GM12873 (cell line): ENCODE measurements at regions not wholly inside any gene's neighbourhood (a gene's known extent, or its start where the extent isn't known, plus 50 kb on each side); places are given as distances from the start of the nearest gene placed in this dataset.

Experiments used
- TF ChIP-seq, protein P1 (sequence below): IDR thresholded peaks from 2 replicates; pipeline ENCODE4 v1.5.1; 2012; ENCODE audit warnings: low read depth, mild to moderate bottlenecking, moderate library complexity, low read length, control low read depth; ENCODE audit not compliant: insufficient read depth; ENCODE audit errors: missing control alignments

DNA sequence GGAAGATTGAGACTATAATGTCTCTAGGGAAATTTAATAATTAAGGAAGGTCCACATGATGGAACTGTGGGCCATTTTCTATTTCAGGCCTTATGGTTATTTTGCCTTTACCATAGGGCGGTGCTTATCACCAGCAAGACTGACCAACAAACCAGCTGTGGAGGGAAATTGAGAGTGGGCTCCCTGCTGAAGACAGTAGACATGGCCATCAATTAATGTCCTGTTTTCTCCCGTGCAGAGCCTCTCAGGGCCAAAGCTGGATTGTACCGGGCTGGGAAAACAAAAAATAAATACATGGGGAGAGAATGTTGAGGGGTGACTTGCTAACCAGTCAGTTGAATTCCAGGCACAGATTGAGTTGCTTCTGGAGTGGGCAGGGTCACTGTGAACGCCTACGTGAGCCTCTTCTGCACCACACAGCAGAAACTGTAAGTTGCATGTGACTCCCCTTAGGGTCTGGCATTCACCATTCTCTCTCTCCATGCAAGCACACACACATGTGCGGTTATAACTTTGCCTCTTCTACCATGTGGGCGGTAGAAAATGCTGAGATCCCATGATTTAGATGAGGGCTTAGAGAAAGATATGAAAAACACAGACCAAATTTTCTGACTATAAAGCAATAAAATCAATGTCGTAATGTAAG lies 128.5 kb downstream of the COPS8 start:
- TF ChIP-seq, protein P1, sequence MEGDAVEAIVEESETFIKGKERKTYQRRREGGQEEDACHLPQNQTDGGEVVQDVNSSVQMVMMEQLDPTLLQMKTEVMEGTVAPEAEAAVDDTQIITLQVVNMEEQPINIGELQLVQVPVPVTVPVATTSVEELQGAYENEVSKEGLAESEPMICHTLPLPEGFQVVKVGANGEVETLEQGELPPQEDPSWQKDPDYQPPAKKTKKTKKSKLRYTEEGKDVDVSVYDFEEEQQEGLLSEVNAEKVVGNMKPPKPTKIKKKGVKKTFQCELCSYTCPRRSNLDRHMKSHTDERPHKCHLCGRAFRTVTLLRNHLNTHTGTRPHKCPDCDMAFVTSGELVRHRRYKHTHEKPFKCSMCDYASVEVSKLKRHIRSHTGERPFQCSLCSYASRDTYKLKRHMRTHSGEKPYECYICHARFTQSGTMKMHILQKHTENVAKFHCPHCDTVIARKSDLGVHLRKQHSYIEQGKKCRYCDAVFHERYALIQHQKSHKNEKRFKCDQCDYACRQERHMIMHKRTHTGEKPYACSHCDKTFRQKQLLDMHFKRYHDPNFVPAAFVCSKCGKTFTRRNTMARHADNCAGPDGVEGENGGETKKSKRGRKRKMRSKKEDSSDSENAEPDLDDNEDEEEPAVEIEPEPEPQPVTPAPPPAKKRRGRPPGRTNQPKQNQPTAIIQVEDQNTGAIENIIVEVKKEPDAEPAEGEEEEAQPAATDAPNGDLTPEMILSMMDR = no peak

DNA sequence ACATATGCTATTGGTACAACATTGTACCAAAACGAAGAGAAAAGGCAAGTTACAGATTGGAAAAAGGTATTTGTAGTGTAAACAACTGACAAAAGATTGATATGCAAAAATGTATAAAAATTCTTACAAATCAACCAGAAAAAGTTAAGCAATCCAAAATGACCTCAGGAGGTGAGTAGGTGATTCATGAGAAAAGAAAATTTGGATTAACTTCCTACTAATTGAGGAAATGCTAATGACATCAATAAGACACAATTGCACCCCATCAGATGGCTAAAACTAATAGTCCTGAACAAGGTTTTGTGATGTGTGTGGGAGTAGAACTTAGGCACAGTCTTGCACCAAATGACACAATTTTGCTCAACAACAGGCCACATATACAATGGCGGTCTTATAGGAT lies 129.3 kb downstream of the COPS8 start:
- TF ChIP-seq, protein P1 = no peak

DNA sequence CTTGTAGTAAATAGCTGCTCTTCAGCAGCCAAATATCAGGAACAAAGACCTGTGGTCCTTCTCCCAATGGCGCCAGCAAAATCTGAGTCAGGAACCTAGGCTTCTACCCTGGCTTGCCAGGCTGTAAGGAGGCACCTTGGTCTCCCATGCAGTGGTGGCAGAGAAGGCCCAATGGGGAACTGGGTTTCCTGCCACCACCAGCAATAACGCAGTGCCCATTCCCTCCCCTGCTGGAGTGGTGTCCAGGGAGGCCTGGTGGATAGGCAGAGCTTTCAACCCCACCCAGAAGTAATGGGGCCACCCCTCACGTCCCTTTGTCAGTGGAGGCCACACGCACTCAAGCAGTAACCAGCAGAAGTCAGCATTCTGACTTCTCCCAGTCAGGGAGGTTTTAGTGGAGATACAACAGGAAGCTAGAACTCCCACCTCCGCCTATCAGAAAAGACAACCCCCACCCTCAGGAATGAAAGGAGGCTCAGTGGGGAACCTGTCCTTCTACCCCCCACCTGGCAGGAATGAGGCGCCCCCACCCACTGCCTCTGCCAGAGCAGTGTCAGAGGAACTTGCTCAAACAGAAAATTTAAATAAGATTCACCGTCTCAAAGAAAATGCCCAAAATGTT lies 132.4 kb downstream of the COPS8 start:
- TF ChIP-seq, protein P1 = no peak

DNA sequence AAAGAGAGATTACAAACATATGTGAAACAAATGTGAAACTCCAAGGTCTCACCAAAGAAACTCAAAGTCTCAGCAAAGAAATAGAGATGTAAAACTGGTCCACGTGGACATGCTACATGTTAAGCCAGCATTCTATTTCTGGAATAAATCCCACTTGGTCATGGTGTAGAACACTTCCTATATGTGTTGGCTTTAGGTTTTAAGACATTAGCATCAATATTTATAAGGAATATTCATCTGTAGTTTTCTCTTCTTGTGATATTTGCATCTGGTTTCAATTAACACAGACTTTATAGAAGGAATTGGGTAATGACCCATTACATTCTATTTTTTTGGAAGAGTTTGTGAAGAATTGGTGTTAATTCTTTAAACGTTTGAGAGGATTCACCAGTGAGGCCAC lies 133.1 kb downstream of the COPS8 start:
- TF ChIP-seq, protein P1 = no peak

DNA sequence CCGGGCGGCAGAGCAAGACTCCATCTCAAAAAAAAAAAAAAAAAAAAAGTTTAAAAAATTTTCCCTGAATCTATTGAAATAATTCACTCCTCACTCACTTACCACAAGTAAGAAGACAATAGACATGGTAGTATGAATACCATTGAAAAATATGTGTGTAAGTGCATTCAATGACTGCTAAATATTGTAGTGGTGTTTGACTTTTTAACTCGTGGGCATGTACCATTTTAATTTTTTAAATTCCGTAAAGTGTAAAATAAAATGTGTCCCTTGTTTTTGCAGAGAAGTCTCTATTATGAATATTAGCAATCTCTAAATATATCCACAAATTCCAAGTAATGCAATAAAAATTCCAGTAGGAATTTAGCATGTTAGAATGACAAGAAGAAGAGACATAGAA lies 134.1 kb downstream of the COPS8 start:
- TF ChIP-seq, protein P1 = no peak

DNA sequence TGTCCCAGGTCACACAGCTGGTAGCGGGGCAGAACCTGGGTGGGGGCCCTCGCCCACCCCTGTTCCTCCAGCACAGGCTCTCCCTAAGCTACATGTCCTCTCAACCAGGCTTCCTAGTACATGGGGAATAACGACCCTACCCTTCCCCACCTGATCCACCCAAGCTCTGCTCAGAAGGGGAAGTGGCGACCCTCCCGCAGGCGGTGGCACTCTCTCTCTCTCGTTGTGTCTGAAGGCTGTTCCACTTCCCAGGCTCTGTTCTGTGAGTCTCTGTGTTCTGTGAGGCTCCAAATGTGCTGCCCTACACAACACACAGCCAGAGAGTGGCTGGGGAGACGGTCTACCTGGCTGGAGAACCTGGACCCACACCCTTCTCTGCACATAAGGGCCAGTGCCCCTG lies 135.8 kb downstream of the COPS8 start:
- TF ChIP-seq, protein P1 = no peak

DNA sequence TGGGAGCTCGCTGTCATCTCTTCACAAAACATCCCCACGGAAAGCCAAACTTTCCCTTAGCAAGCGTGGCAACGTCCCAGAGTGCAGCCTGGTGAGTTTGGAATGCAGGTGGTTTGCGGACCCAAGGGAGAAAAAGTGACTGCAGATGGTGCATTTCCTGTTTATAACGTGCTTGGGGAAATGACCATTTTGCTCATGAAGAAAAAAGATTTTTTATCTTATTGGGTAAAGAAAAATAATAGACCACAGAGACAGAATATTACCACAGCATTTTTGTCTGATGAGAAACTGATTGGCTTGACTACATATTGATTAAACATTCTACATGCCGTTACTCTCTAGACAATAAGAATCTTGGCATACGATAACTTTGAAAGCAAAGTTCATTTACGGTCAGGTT lies 136.5 kb downstream of the COPS8 start:
- TF ChIP-seq, protein P1 = no peak
